Occipital lobe (tissue), 1 donor: ENCODE measurements at regions not wholly inside any gene's neighbourhood (a gene's known extent, or its start where the extent isn't known, plus 50 kb on each side); places are given as distances from the start of the nearest gene placed in this dataset.

Experiments
- DNase-seq: peaks from one replicate; lab custom pipeline; 2025; lab: John Stamatoyannopoulos, UW

- no peak for DNase-seq
These were observed 318.9 kb downstream of the CTTN start for GRCh38 chr11:70716986-70717775.

GRCh38 chr11:70717936-70718595 is 319.7 kb downstream of the CTTN start:
- peak; percentile 29 for DNase-seq

GRCh38 chr11:70719516-70719915 is 321.2 kb downstream of the CTTN start:
- no peak for DNase-seq

GRCh38 chr11:70720281-70720680 is 322.0 kb downstream of the CTTN start:
- DNase-seq = no peak

GRCh38 chr11:70721006-70721405 is 322.7 kb downstream of the CTTN start:
- DNase-seq = no peak

- DNase-seq = no peak
These were observed 326.9 kb downstream of the CTTN start for GRCh38 chr11:70725278-70725677.

GRCh38 chr11:70725739-70726138 is 327.4 kb downstream of the CTTN start:
- DNase-seq = no peak

- no peak for DNase-seq
These were observed 328.7 kb downstream of the CTTN start for GRCh38 chr11:70727021-70727420.

GRCh38 chr11:70727899-70728620 is 329.7 kb downstream of the CTTN start:
- DNase-seq = no peak

- no peak for DNase-seq
These were observed 331.6 kb downstream of the CTTN start for GRCh38 chr11:70729949-70730348.

- no peak for DNase-seq
These were observed 332.1 kb downstream of the CTTN start for GRCh38 chr11:70730411-70730810.

GRCh38 chr11:70731271-70732022 is 333.1 kb downstream of the CTTN start:
- no peak for DNase-seq

- no peak for DNase-seq
These were observed 333.9 kb downstream of the CTTN start for GRCh38 chr11:70732023-70732880.

- no peak for DNase-seq
These were observed 334.5 kb downstream of the CTTN start for GRCh38 chr11:70732881-70733196.

- DNase-seq = no peak
These were observed 335.3 kb downstream of the CTTN start for GRCh38 chr11:70733327-70734325.

- DNase-seq = no peak
These were observed 336.1 kb downstream of the CTTN start for GRCh38 chr11:70734379-70734778.

GRCh38 chr11:70734911-70735310 is 336.6 kb downstream of the CTTN start:
- DNase-seq = no peak

- DNase-seq = no peak
These were observed 337.6 kb downstream of the CTTN start for GRCh38 chr11:70735976-70736375.

GRCh38 chr11:70736461-70736860 is 338.1 kb downstream of the CTTN start:
- DNase-seq = no peak
